Lower leg skin (tissue), 4 donors: ENCODE measurements at regions not wholly inside any gene's neighbourhood (a gene's known extent, or its start where the extent isn't known, plus 50 kb on each side); places are given as distances from the start of the nearest gene placed in this dataset.

Experiments
- DNase-seq, 2 donors: peaks; one replicate each; pipeline ENCODE4 v3.0.0-alpha.2; 2019; ENCODE audit warnings: low spot score in 2 of 2
- H3K4me3 ChIP-seq: fragments of 200-600 bp; sonication (generic); 2 replicates; pipeline ENCODE4 v1.5.1; 2017; ENCODE audit warnings: mild to moderate bottlenecking, low read depth; ENCODE audit not compliant: poor library complexity, severe bottlenecking
- CTCF ChIP-seq, 3 donors: fragments of 450-650 bp; IDR thresholded peaks; one replicate each; pipeline ENCODE4 v1.5.1; 2016; ENCODE audit warnings: antibody characterized with exemption in 3 of 3, mild to moderate bottlenecking in 3 of 3, moderate library complexity in 2 of 3
- POLR2A ChIP-seq, 2 donors: fragments of 450-650 bp; IDR thresholded peaks; one replicate each; pipeline ENCODE4 v1.6.1; 2016 to 2017; ENCODE audit warnings: antibody characterized with exemption in 2 of 2, mild to moderate bottlenecking in 1 of 2, moderate library complexity in 1 of 2
- WGBS, 2 donors: methylation state at CpG; one replicate each; pipeline ENCODE4 v1.1.5; 2018; 5-methylcytosine and 5-hydroxymethylcytosine counted together
- intact Hi-C: fragments of 100-400 bp; cut with DNase I; formaldehyde crosslinking; loops from one replicate; pipeline ENCODE4 v1.15.0; 2023; ENCODE audit warnings: low total_unique reads

- TF ChIP-seq POLR2A (IDR thresholded peaks at IDR 0.05) (no peak), CTCF (IDR thresholded peaks at IDR 0.05) (no peak)
- DNase-seq: no peak
- H3K4me3 ChIP-seq: no peak overlapping the region
- WGBS, 2 donors: 85 to 86% methylated on average over 1 of the region's 1 CpG
- intact Hi-C loops: no loop called here
Observed at GRCh38 chr16:74219706-74220105, 76.9 kb upstream of the PSMD7 start.

- TF ChIP-seq CTCF (IDR thresholded peaks at IDR 0.05): no peak
- TF ChIP-seq POLR2A (IDR thresholded peaks at IDR 0.05): no peak
- H3K4me3 ChIP-seq: no peak overlapping the region
- WGBS, 2 donors: 73% methylated on average over 7 of the region's 7 CpGs
- intact Hi-C loops: no loop called here
- no peak for DNase-seq
Observed at GRCh38 chr16:74218871-74219270, 77.7 kb upstream of the PSMD7 start.

- TF ChIP-seq POLR2A (IDR thresholded peaks at IDR 0.05) (no peak), CTCF (IDR thresholded peaks at IDR 0.05) (no peak)
- intact Hi-C loops: no loop called here
- H3K4me3 ChIP-seq: no peak overlapping the region
- DNase-seq: no peak
- WGBS, 2 donors: 69 to 71% methylated on average over 4 of the region's 4 CpGs
Observed at GRCh38 chr16:74216319-74216718, 80.3 kb upstream of the PSMD7 start.

- no peak for DNase-seq
- 86% methylated on average over 6 of the region's 6 CpGs for WGBS, 2 donors
- no peak overlapping the region for H3K4me3 ChIP-seq
- intact Hi-C loops: no loop called here
- TF ChIP-seq POLR2A (IDR thresholded peaks at IDR 0.05): no peak
- TF ChIP-seq CTCF (IDR thresholded peaks at IDR 0.05): no peak
Observed at GRCh38 chr16:74215249-74215648, 81.4 kb upstream of the PSMD7 start.

GRCh38 chr16:74213372-74213771 is 83.2 kb upstream of the PSMD7 start:
- DNase-seq: no peak
- 77 to 82% methylated on average over 3 of the region's 3 CpGs for WGBS, 2 donors
- intact Hi-C loops: no loop called here
- no peak for TF ChIP-seq CTCF (IDR thresholded peaks at IDR 0.05)
- TF ChIP-seq POLR2A (IDR thresholded peaks at IDR 0.05): no peak
- no peak overlapping the region for H3K4me3 ChIP-seq

- intact Hi-C loops: no loop called here
- no peak for DNase-seq
- H3K4me3 ChIP-seq: no peak overlapping the region
- 85 to 91% methylated on average over 1 of the region's 1 CpG for WGBS, 2 donors
- no peak for TF ChIP-seq POLR2A (IDR thresholded peaks at IDR 0.05)
- TF ChIP-seq CTCF (IDR thresholded peaks at IDR 0.05): no peak
Observed at GRCh38 chr16:74210245-74210644, 86.4 kb upstream of the PSMD7 start.
